WERI-Rb-1 (cell line): ENCODE measurements at regions not wholly inside any gene's neighbourhood (a gene's known extent, or its start where the extent isn't known, plus 50 kb on each side); places are given as distances from the start of the nearest gene placed in this dataset.

Experiments used
- DNase-seq: peaks from one replicate; pipeline ENCODE4 v3.0.0-alpha.2; 2020
- H3K27ac ChIP-seq: fragments of 250-450 bp; sonication (Bioruptor Pico); 2 replicates; pipeline ENCODE4 v1.5.1; 2020; ENCODE audit warnings: mild to moderate bottlenecking, moderate library complexity
- H3K27me3 ChIP-seq: fragments of 250-450 bp; sonication (Bioruptor Pico); 2 replicates; pipeline ENCODE4 v1.5.1; 2021; ENCODE audit warnings: mild to moderate bottlenecking, low read depth, moderate library complexity; ENCODE audit not compliant: insufficient read depth, severe bottlenecking
- H3K36me3 ChIP-seq: fragments of 250-450 bp; sonication (Bioruptor Pico); 2 replicates; pipeline ENCODE4 v1.5.1; 2020; ENCODE audit warnings: mild to moderate bottlenecking, moderate library complexity
- H3K4me3 ChIP-seq: 2 replicates; pipeline ENCODE4 v1.5.1; 2011; ENCODE audit warnings: low read depth, mild to moderate bottlenecking, control low read depth, low read length
- H3K9me3 ChIP-seq: fragments of 250-450 bp; sonication (Bioruptor Pico); 2 replicates; pipeline ENCODE4 v1.5.1; 2021; ENCODE audit warnings: mild to moderate bottlenecking, moderate library complexity; ENCODE audit not compliant: severe bottlenecking
- CTCF ChIP-seq: IDR thresholded peaks from 2 replicates; pipeline ENCODE4 v1.5.1; 2011; ENCODE audit warnings: low read depth, mild to moderate bottlenecking, control low read depth, inconsistent platforms, low read length

- TF ChIP-seq CTCF = no peak
- Histone ChIP-seq H3K36me3 (no peaks in the 10 kb centered on the region), H3K27ac (no peak overlapping the region), H3K4me3 (no peak overlapping the region), H3K27me3 (no peaks in the 10 kb centered on the region), H3K9me3 (no peaks in the 10 kb centered on the region)
- no peak for DNase-seq
These were observed 301.9 kb upstream of the AGTR1 start for GRCh38 chr3:148395821-148396220.

GRCh38 chr3:148400754-148401153 is 296.9 kb upstream of the AGTR1 start:
- Histone ChIP-seq H3K4me3 (no peak overlapping the region), H3K36me3 (no peaks in the 10 kb centered on the region), H3K27ac (no peak overlapping the region), H3K27me3 (no peaks in the 10 kb centered on the region), H3K9me3 (no peaks in the 10 kb centered on the region)
- no peak for DNase-seq
- no peak for TF ChIP-seq CTCF

GRCh38 chr3:148408667-148409066 is 289.0 kb upstream of the AGTR1 start:
- Histone ChIP-seq H3K36me3 (no peaks in the 10 kb centered on the region), H3K27ac (no peak overlapping the region), H3K27me3 (no peaks in the 10 kb centered on the region), H3K9me3 (peaks cover 2% of the 10 kb centered on the region), H3K4me3 (no peak overlapping the region)
- DNase-seq = no peak
- TF ChIP-seq CTCF = no peak

- no peak overlapping the region for H3K27ac ChIP-seq
- no peak for DNase-seq
- no peak overlapping the region for H3K4me3 ChIP-seq
- no peak for TF ChIP-seq CTCF
- H3K9me3 ChIP-seq = no peaks in the 10 kb centered on the region
- no peaks in the 10 kb centered on the region for H3K27me3 ChIP-seq
- H3K36me3 ChIP-seq = no peaks in the 10 kb centered on the region
These were observed 277.5 kb upstream of the AGTR1 start for GRCh38 chr3:148420242-148420641.

GRCh38 chr3:148428862-148429605 is 268.7 kb upstream of the AGTR1 start:
- H3K9me3 ChIP-seq = no peaks in the 10 kb centered on the region
- no peak overlapping the region for H3K4me3 ChIP-seq
- TF ChIP-seq CTCF = no peak
- no peaks in the 10 kb centered on the region for H3K27me3 ChIP-seq
- no peaks in the 10 kb centered on the region for H3K36me3 ChIP-seq
- H3K27ac ChIP-seq = no peak overlapping the region
- DNase-seq = no peak

GRCh38 chr3:148433665-148434064 is 264.0 kb upstream of the AGTR1 start:
- no peak overlapping the region for H3K27ac ChIP-seq
- DNase-seq = no peak
- no peaks in the 10 kb centered on the region for H3K36me3 ChIP-seq
- no peaks in the 10 kb centered on the region for H3K9me3 ChIP-seq
- TF ChIP-seq CTCF = no peak
- H3K27me3 ChIP-seq = no peaks in the 10 kb centered on the region
- H3K4me3 ChIP-seq = no peak overlapping the region
